Thyroid gland (tissue), 4 donors: ENCODE measurements at regions not wholly inside any gene's neighbourhood (a gene's known extent, or its start where the extent isn't known, plus 50 kb on each side); places are given as distances from the start of the nearest gene placed in this dataset.

Experiments
- POLR2A ChIP-seq, 2 donors: fragments of 450-650 bp; IDR thresholded peaks; one replicate each; pipeline ENCODE4 v1.6.1; 2017; ENCODE audit warnings: antibody characterized with exemption in 2 of 2, mild to moderate bottlenecking in 2 of 2, moderate library complexity in 1 of 2
- TF ChIP-seq, protein P1 (sequence below), 6 experiments: fragments of 200-600 bp in 3 of 6; fragments of 450-650 bp in 3 of 6; sonication (generic) in 3 of 6; IDR thresholded peaks; one replicate each; pipeline ENCODE4 v1.5.1; 2016 to 2019; ENCODE audit warnings: antibody characterized with exemption in 6 of 6, mild to moderate bottlenecking in 2 of 6, inconsistent platforms in 1 of 6, moderate library complexity in 1 of 6

DNA sequence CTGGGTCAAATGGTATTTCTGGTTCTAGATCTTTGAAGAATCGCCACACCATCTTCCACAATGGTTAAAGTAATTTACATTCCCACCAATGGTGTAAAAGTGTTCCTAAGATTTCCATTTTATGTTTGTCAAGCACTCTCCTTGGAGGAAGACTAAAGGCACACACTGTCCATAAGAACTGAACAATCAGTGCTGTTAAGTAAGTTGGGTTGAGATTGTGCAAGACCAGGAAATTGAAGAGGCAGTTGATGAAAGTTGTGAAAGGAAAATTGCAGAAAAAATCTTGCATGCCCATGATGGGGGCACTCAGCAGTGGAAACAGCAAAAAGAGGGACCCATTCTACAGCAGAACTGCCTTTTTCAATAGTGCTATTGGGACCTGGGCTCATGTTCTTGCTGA is 323.6 kb downstream of the DLEU7 start:
- TF ChIP-seq, protein P1, sequence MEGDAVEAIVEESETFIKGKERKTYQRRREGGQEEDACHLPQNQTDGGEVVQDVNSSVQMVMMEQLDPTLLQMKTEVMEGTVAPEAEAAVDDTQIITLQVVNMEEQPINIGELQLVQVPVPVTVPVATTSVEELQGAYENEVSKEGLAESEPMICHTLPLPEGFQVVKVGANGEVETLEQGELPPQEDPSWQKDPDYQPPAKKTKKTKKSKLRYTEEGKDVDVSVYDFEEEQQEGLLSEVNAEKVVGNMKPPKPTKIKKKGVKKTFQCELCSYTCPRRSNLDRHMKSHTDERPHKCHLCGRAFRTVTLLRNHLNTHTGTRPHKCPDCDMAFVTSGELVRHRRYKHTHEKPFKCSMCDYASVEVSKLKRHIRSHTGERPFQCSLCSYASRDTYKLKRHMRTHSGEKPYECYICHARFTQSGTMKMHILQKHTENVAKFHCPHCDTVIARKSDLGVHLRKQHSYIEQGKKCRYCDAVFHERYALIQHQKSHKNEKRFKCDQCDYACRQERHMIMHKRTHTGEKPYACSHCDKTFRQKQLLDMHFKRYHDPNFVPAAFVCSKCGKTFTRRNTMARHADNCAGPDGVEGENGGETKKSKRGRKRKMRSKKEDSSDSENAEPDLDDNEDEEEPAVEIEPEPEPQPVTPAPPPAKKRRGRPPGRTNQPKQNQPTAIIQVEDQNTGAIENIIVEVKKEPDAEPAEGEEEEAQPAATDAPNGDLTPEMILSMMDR (IDR thresholded peaks at IDR 0.05), result no peak
- no peak for TF ChIP-seq POLR2A (IDR thresholded peaks at IDR 0.05)
